ENCODE measurements at regions not wholly inside any gene's neighbourhood (a gene's known extent, or its start where the extent isn't known, plus 50 kb on each side); places are given as distances from the start of the nearest gene placed in this dataset.
A peak's percentile ranks its signal among the peaks of the same experiment; 100 is the strongest.

GRCh38 chr2:13193900-13194299, 477.2 kb downstream of the TRIB2 start:
- H3K9me3 ChIP-seq = no peaks in the 10 kb centered on the region
- DNase-seq (ENCODE audit: extremely low spot score) = no peak
- TF ChIP-seq CTCF (IDR thresholded peaks at IDR 0.05) (peak in 1 of 3 experiments; percentile 25), POLR2AphosphoS5 (IDR thresholded peaks at IDR 0.05) (no peak), POLR2A (IDR thresholded peaks at IDR 0.05; ENCODE audit: low read depth) (no peak), EP300 (IDR thresholded peaks at IDR 0.05) (no peak)
- intact Hi-C loops (cut with DNase I) = no loop called here
- WGBS = 2% methylated on average over 1 of the region's 1 CpG
- H3K4me3 ChIP-seq = no peak overlapping the region
- H3K27ac ChIP-seq (replicated peaks in 1 of 4) = no peak overlapping the region
- H3K27me3 ChIP-seq = no peaks in the 10 kb centered on the region
- no peaks in the 10 kb centered on the region for H3K4me1 ChIP-seq
- H3K36me3 ChIP-seq = no peaks in the 10 kb centered on the region

- 92% methylated on average over 1 of the region's 1 CpG for WGBS
Measured at GRCh38 chr2:13195270-13195669, 478.5 kb downstream of the TRIB2 start.

GRCh38 chr2:13197248-13197647, 480.5 kb downstream of the TRIB2 start:
- intact Hi-C loops (cut with DNase I) = no loop called here
- 57% methylated on average over 1 of the region's 1 CpG for WGBS
- H3K36me3 ChIP-seq = no peaks in the 10 kb centered on the region
- no peaks in the 10 kb centered on the region for H3K9me3 ChIP-seq
- no peaks in the 10 kb centered on the region for H3K4me1 ChIP-seq
- no peak overlapping the region for H3K4me3 ChIP-seq
- no peak for DNase-seq (ENCODE audit: extremely low spot score)
- TF ChIP-seq CTCF (IDR thresholded peaks at IDR 0.05) = no peak
- TF ChIP-seq POLR2A (IDR thresholded peaks at IDR 0.05; ENCODE audit: low read depth) = no peak
- TF ChIP-seq EP300 (IDR thresholded peaks at IDR 0.05) = no peak
- H3K27ac ChIP-seq (replicated peaks in 1 of 4) = no peak overlapping the region
- no peaks in the 10 kb centered on the region for H3K27me3 ChIP-seq

More at GRCh38 chr2:13195270-13195669, 478.5 kb downstream of the TRIB2 start:
- intact Hi-C loops (cut with DNase I) = no loop called here
- TF ChIP-seq POLR2AphosphoS5 (IDR thresholded peaks at IDR 0.05) (no peak), POLR2A (IDR thresholded peaks at IDR 0.05; ENCODE audit: low read depth) (no peak), CTCF (IDR thresholded peaks at IDR 0.05) (no peak), EP300 (IDR thresholded peaks at IDR 0.05) (no peak)
- Histone ChIP-seq H3K9me3 (no peaks in the 10 kb centered on the region), H3K36me3 (no peaks in the 10 kb centered on the region), H3K4me1 (no peaks in the 10 kb centered on the region), H3K27me3 (no peaks in the 10 kb centered on the region), H3K27ac (replicated peaks in 1 of 4) (no peak overlapping the region), H3K4me3 (no peak overlapping the region)
- DNase-seq (ENCODE audit: extremely low spot score) = no peak

GRCh38 chr2:13201924-13202323, 485.2 kb downstream of the TRIB2 start:
- Histone ChIP-seq H3K4me3 (no peak overlapping the region), H3K27me3 (no peaks in the 10 kb centered on the region), H3K27ac (replicated peaks in 1 of 4) (no peak overlapping the region), H3K4me1 (no peaks in the 10 kb centered on the region), H3K36me3 (no peaks in the 10 kb centered on the region), H3K9me3 (no peaks in the 10 kb centered on the region)
- no peak for DNase-seq (ENCODE audit: extremely low spot score)
- intact Hi-C loops (cut with DNase I) = no loop called here
- TF ChIP-seq CTCF (IDR thresholded peaks at IDR 0.05) = no peak
- no peak for TF ChIP-seq POLR2A (IDR thresholded peaks at IDR 0.05; ENCODE audit: low read depth)
- no peak for TF ChIP-seq POLR2AphosphoS5 (IDR thresholded peaks at IDR 0.05)
- no peak for TF ChIP-seq EP300 (IDR thresholded peaks at IDR 0.05)
- 88% methylated on average over 2 of the region's 2 CpGs for WGBS

GRCh38 chr2:13212115-13212514, 495.4 kb downstream of the TRIB2 start:
- H3K4me3 ChIP-seq = no peak overlapping the region
- peaks cover 0 to 16% (median 12%) of the 10 kb centered on the region in 4 donors for H3K9me3 ChIP-seq
- H3K4me1 ChIP-seq = no peaks in the 10 kb centered on the region
- DNase-seq (ENCODE audit: extremely low spot score) = no peak
- no peak overlapping the region for H3K27ac ChIP-seq (replicated peaks in 1 of 4)
- intact Hi-C loops (cut with DNase I) = no loop called here
- no peak for TF ChIP-seq CTCF (IDR thresholded peaks at IDR 0.05)
- no peak for TF ChIP-seq EP300 (IDR thresholded peaks at IDR 0.05)
- no peak for TF ChIP-seq POLR2AphosphoS5 (IDR thresholded peaks at IDR 0.05)
- TF ChIP-seq POLR2A (IDR thresholded peaks at IDR 0.05; ENCODE audit: low read depth) = no peak
- H3K27me3 ChIP-seq = no peaks in the 10 kb centered on the region
- no peaks in the 10 kb centered on the region for H3K36me3 ChIP-seq
